ENCODE measurements at regions not wholly inside any gene's neighbourhood (a gene's known extent, or its start where the extent isn't known, plus 50 kb on each side); places are given as distances from the start of the nearest gene placed in this dataset.
A peak's percentile ranks its signal among the peaks of the same experiment; 100 is the strongest.
"Not testable (repeated sequence)": the region's sequence is repeated elsewhere in the genome, so short reads cannot be mapped to it uniquely, and the experiment has no call there.

- no peak for DNase-seq
Measured at GRCh38 chr15:88995449-88995848, 82.3 kb upstream of the MFGE8 start.

GRCh38 chr15:88997531-88997930 lies 84.4 kb upstream of the MFGE8 start:
- no peak for DNase-seq

GRCh38 chr15:88998980-88999713 lies 86.0 kb upstream of the MFGE8 start:
- no peak for DNase-seq

- DNase-seq = not testable (repeated sequence)
Measured at GRCh38 chr15:89001708-89002275, 86.5 kb upstream of the ABHD2 start.

- no peak for DNase-seq
Measured at GRCh38 chr15:89002281-89002761, 85.9 kb upstream of the ABHD2 start.

- no peak for DNase-seq
Measured at GRCh38 chr15:89002830-89003229, 85.4 kb upstream of the ABHD2 start.

- DNase-seq = peak; percentile 48
Measured at GRCh38 chr15:89003865-89004725, 84.2 kb upstream of the ABHD2 start.

- peak; percentile 74 for DNase-seq
Measured at GRCh38 chr15:89004726-89005030, 83.6 kb upstream of the ABHD2 start.

- not testable (repeated sequence) for DNase-seq
Measured at GRCh38 chr15:89007527-89007926, 80.7 kb upstream of the ABHD2 start.

GRCh38 chr15:89007989-89008388 lies 80.3 kb upstream of the ABHD2 start:
- DNase-seq = peak; percentile 30

- DNase-seq = no peak
Measured at GRCh38 chr15:89009080-89009479, 79.2 kb upstream of the ABHD2 start.

- DNase-seq = no peak
Measured at GRCh38 chr15:89015412-89016097, 72.7 kb upstream of the ABHD2 start.

GRCh38 chr15:89016549-89017041 lies 71.7 kb upstream of the ABHD2 start:
- peak; percentile 12 for DNase-seq

GRCh38 chr15:89017370-89018066 lies 70.7 kb upstream of the ABHD2 start:
- peak; percentile 87 for DNase-seq

- peak; percentile 29 for DNase-seq
Measured at GRCh38 chr15:89018207-89018606, 70.0 kb upstream of the ABHD2 start.

- DNase-seq = no peak
Measured at GRCh38 chr15:89019436-89019835, 68.8 kb upstream of the ABHD2 start.

- no peak for DNase-seq
Measured at GRCh38 chr15:89021224-89021623, 67.0 kb upstream of the ABHD2 start.

- DNase-seq = not testable (repeated sequence)
Measured at GRCh38 chr15:89021886-89022285, 66.4 kb upstream of the ABHD2 start.

- DNase-seq = no peak
Measured at GRCh38 chr15:89023311-89023961, 64.8 kb upstream of the ABHD2 start.

- no peak for DNase-seq
Measured at GRCh38 chr15:89024418-89024817, 63.8 kb upstream of the ABHD2 start.

GRCh38 chr15:89026167-89026566 lies 62.1 kb upstream of the ABHD2 start:
- no peak for DNase-seq
